HepG2 (cell line): ENCODE measurements at regions not wholly inside any gene's neighbourhood (a gene's known extent, or its start where the extent isn't known, plus 50 kb on each side); places are given as distances from the start of the nearest gene placed in this dataset.

Experiments
- CCAR2 ChIP-seq: fragments of 200-400 bp; formaldehyde crosslinking; optimal IDR thresholded peaks from 2 replicates; pipeline ENCODE3; 2018; ENCODE audit warnings: low read depth, mild to moderate bottlenecking, low read length, moderate library complexity
- CTCF ChIP-seq: sonication (generic); formaldehyde crosslinking; IDR thresholded peaks from 2 replicates; pipeline ENCODE4 v1.5.0; 2020; ENCODE audit warnings: mild to moderate bottlenecking, missing genetic modification reagents, moderate library complexity
- TF ChIP-seq, protein P1 (sequence below): sonication (generic); formaldehyde crosslinking; IDR thresholded peaks from 2 replicates; pipeline ENCODE4 v1.9.0; 2021; ENCODE audit warnings: missing genetic modification reagents, mild to moderate bottlenecking, borderline replicate concordance

- TF ChIP-seq CTCF (CRISPR knock-in tag) (no peak), CCAR2 (no peak)
- TF ChIP-seq, protein P1, sequence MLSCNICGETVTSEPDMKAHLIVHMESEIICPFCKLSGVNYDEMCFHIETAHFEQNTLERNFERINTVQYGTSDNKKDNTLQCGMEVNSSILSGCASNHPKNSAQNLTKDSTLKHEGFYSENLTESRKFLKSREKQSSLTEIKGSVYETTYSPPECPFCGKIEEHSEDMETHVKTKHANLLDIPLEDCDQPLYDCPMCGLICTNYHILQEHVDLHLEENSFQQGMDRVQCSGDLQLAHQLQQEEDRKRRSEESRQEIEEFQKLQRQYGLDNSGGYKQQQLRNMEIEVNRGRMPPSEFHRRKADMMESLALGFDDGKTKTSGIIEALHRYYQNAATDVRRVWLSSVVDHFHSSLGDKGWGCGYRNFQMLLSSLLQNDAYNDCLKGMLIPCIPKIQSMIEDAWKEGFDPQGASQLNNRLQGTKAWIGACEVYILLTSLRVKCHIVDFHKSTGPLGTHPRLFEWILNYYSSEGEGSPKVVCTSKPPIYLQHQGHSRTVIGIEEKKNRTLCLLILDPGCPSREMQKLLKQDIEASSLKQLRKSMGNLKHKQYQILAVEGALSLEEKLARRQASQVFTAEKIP (CRISPR knock-in tag): no peak
Measured at GRCh38 chr5:129830288-129830687, 74.0 kb upstream of the CHSY3 start.
